ENCODE measurements at regions not wholly inside any gene's neighbourhood (a gene's known extent, or its start where the extent isn't known, plus 50 kb on each side); places are given as distances from the start of the nearest gene placed in this dataset.
"Not testable (repeated sequence)": the region's sequence is repeated elsewhere in the genome, so short reads cannot be mapped to it uniquely, and the experiment has no call there.

DNA sequence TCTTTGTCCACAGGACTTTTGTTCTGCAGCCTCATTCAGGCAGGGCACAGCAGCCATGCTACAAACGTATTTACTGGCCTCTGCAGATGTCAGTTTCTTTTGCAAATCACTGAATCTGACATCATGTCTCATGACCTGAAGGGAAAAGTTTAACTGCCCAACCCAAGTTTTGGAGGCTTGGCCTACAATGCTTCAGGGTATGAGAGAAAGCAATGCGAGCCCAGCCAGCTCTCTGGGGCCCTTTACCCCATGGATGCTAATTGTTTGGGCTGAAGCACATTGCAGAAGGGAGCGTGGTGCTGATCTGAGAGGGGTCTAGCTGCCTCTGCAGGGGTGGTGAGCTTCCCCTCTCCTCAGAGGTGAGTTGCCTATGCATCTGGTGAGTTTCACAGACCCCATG lies 179.9 kb upstream of the CXCL12 start:
- no peak for DNase-seq (ENCODE audit: low spot score)

DNA sequence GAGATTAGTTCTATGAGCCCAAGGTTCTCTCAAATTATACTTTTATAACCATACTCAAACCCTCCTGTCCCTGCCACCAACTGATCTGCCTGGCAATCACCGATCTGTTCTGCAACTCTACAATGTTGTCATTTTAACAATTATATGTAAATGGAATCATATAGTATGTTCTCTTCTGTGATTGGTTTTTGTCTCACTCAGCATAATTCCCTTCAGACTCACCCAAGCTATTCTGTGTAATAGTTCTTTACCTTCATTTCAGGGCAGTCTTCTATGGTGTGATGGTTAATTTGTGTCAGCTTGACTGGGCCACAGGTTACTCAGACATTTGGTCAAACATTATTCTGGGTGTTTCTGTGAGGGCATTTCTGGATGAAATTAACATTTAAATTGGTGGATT lies 181.9 kb upstream of the CXCL12 start:
- DNase-seq (ENCODE audit: low spot score), result no peak

DNA sequence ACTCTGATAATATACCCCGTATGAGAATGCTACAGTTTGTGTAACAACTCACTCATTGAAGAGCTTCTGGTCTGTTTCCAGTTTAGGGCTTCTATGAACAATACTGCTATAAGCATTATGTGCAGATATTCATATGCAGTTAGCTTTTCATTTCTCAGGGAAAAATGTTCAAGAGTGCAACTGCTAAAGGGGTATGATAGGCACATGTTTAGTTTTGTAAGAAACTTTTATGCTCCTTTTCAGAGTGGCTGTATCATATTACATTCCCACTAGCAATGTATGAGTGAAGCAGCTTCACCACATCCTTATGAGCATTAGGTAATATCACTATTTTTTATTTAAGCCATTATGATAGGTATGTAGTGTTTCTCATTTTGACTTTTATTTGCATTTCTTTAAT lies 182.6 kb upstream of the CXCL12 start:
- peak; percentile 38 for DNase-seq (ENCODE audit: low spot score)

DNA sequence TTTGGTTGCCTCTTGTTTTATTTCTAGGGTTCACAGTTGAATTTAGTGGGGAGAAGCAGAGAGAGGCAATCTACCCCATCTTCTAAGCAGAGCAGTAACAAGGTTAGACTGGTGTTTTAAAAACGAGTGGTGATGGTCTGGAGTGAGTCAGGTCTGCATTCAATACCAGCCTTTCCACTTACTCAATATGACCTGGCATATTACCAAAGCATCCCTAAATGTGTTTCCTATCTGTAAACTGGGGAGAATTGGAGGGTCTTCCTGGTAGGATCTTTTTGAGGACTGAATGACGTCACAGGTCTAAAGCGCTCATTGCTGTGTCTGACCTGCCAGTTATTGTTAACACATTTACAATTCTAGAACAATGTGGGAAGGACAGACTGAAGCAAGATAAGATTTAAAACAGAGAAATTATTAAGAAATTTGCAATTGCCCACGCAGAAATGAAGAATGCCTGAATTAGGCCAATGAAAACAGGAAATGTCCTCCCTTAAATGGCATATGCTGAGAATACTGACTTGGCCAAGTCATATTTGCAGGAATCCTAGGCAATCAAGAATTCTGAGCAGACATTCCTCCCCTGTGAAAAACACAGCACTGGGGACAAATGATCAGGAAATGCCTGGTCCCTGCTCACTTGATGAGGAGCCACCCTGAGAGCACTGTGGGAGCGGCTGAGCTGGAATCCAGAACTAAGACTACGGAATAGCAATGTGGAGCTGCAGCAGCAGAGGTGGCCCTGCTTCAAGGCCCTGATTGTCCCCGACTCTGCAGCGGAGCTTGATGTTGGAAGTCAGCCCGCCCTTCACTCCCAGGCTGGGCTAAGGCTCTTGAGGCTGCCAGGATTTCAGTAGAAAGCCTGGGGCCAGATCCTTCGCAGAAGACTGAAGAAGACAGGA lies 184.5 kb upstream of the CXCL12 start:
- peak; percentile 47 for DNase-seq (ENCODE audit: low spot score)

DNA sequence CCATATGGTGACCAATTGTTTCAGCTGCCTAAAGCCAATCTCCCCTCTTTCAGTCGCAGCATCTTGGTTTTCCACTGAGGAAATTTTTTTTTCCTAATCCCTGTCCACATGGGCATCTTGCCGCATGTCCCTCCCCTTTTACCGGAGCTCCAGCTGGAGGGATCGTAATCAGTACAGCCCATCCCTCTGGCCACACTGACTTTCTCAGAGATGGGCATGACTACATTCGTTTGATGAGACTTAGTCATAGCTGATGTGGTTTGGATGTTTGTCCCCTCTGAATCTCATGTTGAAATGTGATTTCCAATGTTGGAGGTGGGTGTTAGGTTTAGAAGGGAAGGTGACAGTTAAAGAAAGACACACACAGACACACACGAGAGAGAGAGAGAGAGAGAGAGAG lies 186.8 kb upstream of the CXCL12 start:
- DNase-seq (ENCODE audit: low spot score), result no peak

DNA sequence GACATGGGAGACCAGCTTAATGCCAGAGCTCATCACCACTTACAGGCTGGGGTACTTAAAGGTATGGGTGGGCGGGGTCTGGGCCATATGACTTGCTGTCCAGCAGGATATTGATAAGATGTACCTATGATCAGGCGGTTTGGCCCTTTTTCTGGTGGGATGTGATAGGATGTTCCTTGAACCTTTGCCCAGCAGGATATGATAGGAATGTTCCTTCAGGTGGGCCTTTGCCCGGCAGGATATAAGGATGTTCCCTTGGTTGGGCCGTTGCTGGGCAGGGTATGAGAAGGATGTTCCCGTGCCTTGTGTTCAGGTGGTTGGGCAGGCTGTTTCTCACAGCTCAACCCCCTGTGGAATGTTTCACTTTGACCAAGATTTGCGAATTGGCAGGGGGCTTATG lies 187.2 kb upstream of the CXCL12 start:
- DNase-seq (ENCODE audit: low spot score), result no peak

DNA sequence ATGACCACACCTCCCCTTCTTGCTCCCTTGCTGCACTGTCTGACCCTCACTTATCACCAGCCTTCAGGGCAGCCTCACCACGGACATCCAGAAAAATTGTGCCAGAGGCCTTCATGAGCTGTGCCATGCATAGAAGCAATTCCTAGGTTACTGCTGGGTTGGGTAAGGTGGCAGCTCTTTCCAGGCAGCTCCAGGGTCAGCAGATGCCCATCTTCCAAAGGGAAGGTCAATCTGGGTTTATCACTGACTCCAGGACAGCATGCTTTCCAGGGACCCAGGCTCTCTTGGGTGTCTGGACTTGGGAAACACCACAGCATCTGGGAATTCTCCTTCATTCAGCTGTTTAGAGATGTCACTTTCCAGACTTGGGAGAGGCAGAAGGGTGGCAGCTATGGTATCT lies 188.9 kb upstream of the CXCL12 start:
- DNase-seq (ENCODE audit: low spot score), result no peak

DNA sequence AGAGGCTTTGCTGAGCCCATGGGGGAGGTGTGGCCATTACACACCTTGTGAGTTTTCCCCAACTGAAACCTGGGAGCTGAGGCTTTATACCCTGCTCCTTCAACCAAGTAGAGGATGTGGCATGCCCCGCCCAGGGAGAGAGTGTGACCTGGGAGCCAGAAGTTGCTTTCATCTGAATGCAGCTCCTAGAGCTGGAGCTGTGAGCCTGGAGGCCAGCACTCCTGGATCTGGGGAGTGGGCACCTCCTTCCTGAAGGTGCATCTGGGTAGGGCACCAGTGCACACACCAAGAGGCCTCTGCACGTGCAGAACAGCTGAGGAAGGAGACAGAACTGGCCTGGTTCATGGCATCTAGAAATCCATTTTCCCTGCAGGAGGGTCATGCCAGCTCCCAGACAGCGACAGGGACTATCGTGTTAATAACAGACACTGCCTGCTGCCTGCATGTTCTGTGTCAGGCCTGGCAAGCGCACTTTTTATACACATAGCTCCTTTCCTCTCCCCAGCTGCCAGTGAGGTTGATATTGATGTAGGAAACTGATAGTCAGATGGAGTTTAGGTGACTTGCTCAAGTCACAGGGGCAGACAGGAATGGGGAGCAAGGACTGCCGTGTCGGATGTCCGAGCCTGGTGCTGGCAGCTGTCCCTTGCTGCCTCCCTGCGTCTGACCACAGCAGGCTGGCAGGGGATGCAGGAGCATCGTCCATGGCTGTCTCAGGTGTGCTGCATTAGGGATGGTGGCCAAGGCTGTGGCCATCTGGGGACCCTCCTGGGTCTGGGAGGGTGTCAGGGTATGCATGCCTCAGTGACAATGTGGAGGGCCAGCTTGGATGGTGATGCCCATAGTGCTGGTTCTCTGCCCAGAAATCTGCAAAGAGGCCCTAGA lies 189.9 kb upstream of the CXCL12 start:
- no peak for DNase-seq (ENCODE audit: low spot score)

DNA sequence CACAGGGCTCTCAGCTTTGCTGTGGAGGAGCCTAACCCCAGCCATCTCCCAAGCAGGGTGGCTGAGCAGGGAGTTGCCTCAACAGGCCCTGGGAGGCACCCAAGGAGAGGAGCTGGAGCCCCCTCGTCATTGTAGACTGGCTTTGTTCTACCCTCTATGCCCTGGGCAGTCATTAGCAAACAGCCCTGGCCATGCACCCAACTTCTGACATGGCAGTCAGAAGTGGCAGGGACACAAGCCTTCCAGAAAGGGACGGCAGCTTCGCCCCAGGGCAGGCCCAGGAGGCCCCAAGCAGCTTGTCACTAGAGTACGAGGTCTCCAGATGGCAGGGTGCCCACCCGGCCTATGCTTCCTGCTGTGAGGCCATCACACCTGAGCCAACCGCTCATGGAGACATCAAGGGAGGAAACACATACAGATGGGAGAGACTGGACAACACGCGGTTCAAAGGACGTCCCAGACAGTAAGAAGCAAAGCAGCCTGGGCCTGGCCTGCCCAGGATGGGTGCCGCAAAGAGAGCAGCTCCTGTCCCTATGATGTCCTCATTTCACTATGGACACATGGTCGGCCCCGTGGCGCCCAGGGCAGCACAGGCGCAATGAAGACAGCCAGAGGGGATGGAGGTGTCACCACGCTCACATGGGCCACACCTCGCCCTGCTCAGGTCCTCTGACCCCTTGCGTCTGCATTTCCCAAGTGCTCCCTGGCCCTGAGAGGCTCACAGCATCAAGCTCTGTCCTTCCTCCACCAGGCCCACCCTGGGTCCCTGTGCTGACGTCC lies 190.9 kb upstream of the CXCL12 start:
- DNase-seq (ENCODE audit: low spot score), result no peak

DNA sequence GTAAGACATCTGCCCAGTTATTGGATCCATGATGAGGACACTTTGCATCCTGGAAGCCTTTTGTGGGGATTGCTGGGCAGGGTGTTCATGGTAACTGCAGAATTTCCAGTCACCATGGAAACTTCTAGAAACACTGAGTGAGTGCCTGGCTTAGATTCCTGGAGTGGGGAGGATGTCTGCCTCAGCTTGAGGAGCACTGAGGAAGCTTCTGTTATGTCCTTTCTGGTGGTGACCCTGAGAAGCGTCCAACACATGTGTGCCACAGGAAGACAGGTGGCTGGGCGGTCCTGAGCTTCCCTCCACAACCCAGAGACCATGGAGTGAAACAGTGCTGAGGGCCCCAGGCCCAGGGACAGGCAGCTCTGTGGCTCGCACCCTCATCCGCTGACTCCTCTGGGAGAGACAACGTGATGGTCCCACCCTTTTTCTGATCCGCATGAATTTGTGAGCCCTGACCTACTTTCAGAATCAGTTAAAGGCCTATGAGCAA lies 191.8 kb upstream of the CXCL12 start:
- peak; percentile 89 for DNase-seq (ENCODE audit: low spot score)

DNA sequence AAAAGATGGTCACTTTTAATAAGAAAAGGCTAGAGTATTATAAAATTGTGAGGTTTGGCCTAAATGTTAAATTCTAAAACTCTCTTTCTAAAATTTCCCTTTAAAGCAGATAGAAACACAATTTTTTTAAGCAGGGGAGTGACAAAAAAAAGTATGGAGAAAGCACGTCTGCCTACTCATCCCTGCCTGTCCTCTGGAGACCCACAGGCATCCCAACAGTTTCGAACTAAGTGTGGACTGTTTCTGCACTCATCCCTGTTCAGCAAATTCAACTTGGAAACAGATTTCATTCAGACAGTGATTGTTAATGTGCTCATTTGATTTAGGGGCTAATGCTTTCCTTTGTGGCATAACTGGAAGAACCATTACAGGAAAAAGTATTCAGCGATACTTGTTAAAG lies 192.6 kb upstream of the CXCL12 start:
- DNase-seq (ENCODE audit: low spot score), result no peak

DNA sequence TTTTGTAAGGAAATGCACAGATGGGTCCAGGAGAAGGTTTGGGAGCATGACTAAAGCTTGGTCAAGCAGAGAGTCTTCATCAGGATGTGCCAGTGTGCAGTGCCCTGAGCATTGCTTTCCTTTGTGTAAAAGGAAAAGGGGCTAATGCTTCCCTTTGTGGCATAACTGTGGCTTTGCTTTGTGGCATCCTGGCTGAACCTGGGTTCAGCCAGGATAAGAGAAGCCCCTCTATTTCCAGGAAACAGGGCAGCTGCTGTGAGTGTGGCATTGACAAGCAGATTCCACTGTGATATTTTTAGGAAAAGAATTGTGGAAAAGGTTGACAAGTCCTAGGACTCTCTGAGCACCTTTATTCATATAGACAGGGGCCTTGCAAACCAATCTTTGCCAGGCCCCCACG lies 193.4 kb upstream of the CXCL12 start:
- no peak for DNase-seq (ENCODE audit: low spot score)

DNA sequence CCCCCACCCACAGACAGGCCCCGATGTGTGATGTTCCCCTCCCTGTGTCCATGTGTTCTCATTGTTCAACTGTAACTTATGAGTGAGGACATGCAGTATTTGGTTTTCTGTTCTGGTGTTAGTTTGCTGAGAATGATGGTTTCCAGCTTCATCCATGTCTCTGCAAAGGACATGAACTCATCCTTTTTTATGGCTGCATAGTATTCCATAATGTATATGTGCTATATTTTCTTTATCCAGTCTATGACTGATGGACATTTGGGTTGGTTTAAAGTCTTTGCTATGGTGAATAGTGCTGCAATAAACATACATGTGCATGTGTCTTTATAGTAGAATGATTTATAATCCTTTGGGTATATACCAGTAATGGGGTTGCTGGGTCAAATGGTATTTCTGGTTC lies 194.1 kb upstream of the CXCL12 start:
- not testable (repeated sequence) for DNase-seq (ENCODE audit: low spot score)

DNA sequence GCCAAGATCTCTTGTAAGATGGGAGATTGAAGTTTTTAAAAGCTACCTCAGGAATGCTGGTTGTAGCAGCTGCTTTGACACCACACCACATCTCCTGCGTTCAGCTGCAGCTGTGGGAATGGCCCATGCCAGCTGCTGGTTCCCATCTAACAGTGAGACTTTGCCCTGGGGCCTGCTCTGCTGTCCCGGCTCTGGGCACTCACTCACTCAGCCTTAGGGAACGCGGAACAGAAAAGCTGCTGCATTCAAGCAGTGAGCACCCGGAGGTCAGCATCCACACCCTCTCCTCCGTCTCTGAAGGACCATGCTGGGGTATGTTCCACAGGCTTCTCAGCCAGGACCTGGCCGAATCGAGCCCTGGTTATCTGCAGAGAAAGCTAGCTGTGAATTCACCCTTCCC lies 197.1 kb upstream of the CXCL12 start:
- DNase-seq (ENCODE audit: low spot score), result no peak

DNA sequence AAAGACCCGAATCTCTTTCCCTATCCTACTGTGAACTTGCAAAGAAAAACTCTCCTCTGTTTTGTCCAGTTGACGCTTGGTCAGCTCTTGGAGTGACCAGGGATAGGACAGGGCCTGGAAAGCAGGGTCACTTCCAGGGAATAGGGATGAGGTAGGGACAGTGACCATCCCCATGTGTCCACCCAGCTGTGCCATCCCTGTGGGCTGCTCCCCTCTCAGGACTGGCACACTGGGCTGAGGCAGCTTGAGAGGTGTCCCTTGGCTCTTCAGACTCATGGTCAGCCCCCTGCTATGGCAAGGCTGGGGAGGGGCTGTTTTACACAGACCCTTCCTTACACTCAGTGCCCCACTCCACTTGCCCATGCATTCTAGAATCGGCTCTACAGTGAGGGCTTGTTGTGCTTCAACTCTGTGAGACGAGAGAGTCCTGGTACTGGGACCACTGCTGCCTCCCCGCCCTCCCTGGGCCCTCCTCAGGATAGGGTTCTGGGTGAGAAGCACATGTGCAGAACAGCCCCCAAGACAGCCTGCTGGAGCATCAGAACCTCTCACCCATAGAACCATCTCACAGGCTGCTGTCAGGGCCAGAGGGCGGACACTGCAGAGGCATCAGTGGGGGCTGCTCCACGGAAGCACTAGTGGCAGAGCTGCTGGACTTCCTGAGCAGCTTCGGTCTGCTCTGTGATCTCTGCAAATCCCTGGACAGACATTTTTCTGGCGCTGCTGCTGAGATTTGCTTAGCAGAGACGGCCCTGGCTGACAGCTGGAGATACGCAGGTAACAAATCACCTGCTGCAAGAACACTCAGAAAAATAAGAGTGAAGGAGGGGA lies 202.8 kb upstream of the CXCL12 start:
- DNase-seq (ENCODE audit: low spot score), result peak; percentile 32

DNA sequence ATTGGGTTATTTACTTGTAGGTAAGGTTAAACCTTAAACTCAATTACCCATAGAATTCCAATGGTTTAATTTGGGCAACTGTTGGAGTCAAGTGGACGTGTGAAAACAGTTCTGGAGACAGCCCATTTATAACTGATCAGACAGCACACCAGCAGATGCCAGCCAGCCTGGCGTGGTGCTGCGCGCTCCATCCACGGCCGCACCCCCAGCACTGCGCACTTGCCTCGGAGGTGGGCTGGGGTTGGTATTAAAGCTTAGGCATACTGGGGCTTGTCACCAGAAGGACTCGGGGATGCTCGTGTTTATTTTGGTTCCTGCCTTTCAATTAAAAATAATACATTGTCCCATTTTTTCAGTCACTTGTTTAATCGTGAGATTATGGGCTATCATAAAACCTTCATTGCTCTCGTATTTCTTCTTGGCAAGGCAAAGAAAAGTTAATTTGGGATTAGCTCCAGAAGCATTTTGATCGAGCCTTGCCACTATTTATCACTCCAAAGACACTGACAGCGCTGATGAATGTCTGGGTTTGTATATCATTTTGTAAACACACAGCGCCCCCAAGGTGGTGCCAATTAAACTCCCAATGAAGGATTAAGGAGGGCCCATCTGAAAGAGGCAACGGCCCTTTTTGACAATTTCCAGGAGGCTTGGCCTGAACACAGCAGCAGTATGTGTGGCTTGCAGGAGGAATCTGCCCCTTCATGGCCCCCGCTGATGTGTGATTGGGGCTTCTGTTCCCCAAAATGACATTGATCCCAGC lies 204.5 kb upstream of the CXCL12 start:
- DNase-seq (ENCODE audit: low spot score), result no peak

DNA sequence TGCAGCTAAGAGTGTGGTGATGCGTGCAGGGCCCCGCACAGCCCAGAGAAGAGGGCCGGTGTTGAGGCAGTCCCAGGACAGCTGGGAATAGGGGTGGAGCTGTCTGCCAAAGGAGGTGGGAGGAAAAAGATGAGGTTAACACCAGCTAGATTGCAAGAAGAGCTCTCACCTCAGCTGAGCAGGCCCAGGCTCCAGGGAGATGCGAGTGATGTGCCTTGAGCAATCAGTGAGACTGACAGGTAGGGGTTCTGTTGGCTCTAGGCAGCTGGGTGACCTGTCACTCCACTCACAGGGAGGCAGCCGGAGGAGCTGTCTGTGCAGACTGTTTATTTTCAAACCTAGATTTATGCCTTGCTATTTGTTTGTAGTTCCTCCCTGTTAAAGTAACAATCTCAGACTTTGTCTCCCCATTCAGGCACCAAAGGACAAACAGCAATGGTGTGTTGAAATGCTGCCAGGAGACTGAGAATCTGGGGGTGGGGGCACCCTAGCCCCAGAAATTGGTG lies 205.1 kb upstream of the CXCL12 start:
- no peak for DNase-seq (ENCODE audit: low spot score)

DNA sequence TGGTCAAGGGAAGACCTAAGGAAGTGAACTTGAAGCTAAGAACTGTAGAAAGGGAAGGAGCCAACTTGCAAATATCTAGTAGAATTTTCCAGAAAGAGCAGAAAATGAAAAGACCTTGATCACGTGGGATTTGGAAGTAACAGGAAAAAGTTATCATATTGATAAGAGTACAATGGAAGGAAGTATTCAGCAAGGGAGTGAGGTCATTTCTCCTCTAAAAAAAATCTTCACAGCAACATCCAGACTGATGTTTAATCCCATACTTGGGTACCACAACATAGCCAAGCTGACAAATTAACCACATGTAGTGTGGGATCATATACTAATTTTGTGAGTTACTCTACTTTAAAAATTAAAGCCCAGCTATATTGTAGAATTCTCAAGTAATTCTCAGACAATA lies 207.0 kb upstream of the CXCL12 start:
- no peak for DNase-seq (ENCODE audit: low spot score)

DNA sequence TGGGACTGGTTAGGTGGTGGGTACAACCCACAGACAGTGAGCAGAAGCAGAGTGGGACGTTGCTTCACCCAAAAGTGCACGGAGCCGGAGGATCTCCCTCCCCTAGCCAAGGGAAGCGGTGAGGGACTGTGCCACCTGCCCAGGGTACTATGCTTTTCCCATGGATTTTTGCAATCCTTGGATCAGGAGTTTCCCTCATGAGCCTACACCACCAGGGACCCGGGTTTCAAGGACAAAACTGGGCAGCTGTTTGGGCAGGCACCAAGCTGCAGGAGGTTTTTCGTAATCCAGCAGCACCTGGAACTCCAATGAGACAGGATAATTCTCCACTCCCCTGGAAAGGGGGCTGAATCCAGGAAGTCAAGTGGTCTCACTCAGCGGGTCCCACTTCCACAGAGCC lies 209.1 kb upstream of the CXCL12 start:
- DNase-seq (ENCODE audit: low spot score), result no peak

DNA sequence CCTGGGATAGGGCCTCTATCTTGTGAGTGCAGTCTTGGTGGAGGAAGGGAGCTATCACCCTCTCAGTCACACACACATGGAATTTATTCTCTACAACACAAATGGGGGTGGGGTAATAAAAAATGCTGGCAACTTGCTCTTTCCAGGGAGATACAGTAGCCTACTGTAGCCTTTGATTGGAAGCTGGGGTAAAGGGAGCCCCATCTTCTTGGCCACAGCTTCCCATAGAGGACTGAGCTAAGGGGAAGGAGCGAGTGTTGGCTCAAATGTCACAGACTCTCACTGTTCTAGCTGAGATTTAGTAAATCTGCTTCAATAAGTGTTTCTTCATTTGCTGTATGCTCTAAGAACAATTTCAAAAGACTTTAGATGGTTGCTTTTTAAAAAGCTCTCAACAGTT lies 222.2 kb upstream of the CXCL12 start:
- no peak for DNase-seq (ENCODE audit: low spot score)

Data from umbilical cord (tissue), 1 donor.